CD8-positive, alpha-beta memory T cell (primary cell): ENCODE measurements at regions not wholly inside any gene's neighbourhood (a gene's known extent, or its start where the extent isn't known, plus 50 kb on each side); places are given as distances from the start of the nearest gene placed in this dataset.

Experiments
- CTCF ChIA-PET: fragments of 350-600 bp; sonication (Branson Sonifier 250); formaldehyde crosslinking; loops from one replicate; lab custom pipeline; 2021; ENCODE audit warnings: antibody characterized with exemption; lab: Charles Lee
- POLR2A ChIA-PET: fragments of 350-600 bp; sonication (Branson Sonifier 250); formaldehyde crosslinking; loops from one replicate; lab custom pipeline; 2021; ENCODE audit warnings: antibody characterized with exemption; lab: Charles Lee
- DNase-seq, 5 donors: peaks; one replicate each; pipeline versions ENCODE4 v3.0.0 to v3.0.0-alpha.2; 2020 to 2022; ENCODE audit warnings: mixed read lengths in 1 of 5
- H3K27ac ChIP-seq: one replicate; pipeline ENCODE4 v1.7.0; 2013; ENCODE audit warnings: low read depth, mild to moderate bottlenecking, low read length, moderate library complexity
- H3K27me3 ChIP-seq: 2 replicates; pipeline ENCODE4 v1.7.0; 2013; ENCODE audit warnings: low read length, mild to moderate bottlenecking; ENCODE audit not compliant: insufficient read depth, poor library complexity, severe bottlenecking
- H3K36me3 ChIP-seq: 2 replicates; pipeline ENCODE4 v1.7.0; 2013; ENCODE audit warnings: mild to moderate bottlenecking, low read length, moderate library complexity; ENCODE audit not compliant: insufficient read depth
- H3K4me1 ChIP-seq: 2 replicates; pipeline ENCODE4 v1.7.0; 2013; ENCODE audit warnings: mild to moderate bottlenecking, low read length, moderate library complexity; ENCODE audit not compliant: insufficient read depth
- H3K4me3 ChIP-seq: 2 replicates; pipeline ENCODE4 v1.7.0; 2013; ENCODE audit warnings: mild to moderate bottlenecking, low read length
- H3K9me3 ChIP-seq: 2 replicates; pipeline ENCODE4 v1.7.0; 2013; ENCODE audit warnings: mild to moderate bottlenecking, low read length
- H3K27ac Mint-ChIP-seq, 8 donors: one replicate each; pipeline ENCODE4 v1.8.0; 2020 to 2021; ENCODE audit warnings: mixed read lengths in 8 of 8, mild to moderate bottlenecking in 6 of 8, inconsistent platforms in 3 of 8, moderate library complexity in 3 of 8
- H3K27me3 Mint-ChIP-seq, 2 donors: one replicate each; pipeline ENCODE4 v1.8.0; 2020 to 2021; ENCODE audit warnings: mixed read lengths in 2 of 2, mild to moderate bottlenecking in 1 of 2, moderate library complexity in 1 of 2
- H3K36me3 Mint-ChIP-seq, 3 donors: one replicate each; pipeline ENCODE4 v1.8.0; 2020 to 2021; ENCODE audit warnings: mixed read lengths in 3 of 3, inconsistent platforms in 1 of 3, mild to moderate bottlenecking in 1 of 3
- H3K4me1 Mint-ChIP-seq, 3 donors: one replicate each; pipeline ENCODE4 v1.8.0; 2020 to 2021; ENCODE audit warnings: mixed read lengths in 3 of 3, inconsistent platforms in 1 of 3, mild to moderate bottlenecking in 1 of 3
- H3K4me3 Mint-ChIP-seq, 7 donors: one replicate each; pipeline ENCODE4 v1.8.0; 2020 to 2021; ENCODE audit warnings: mixed read lengths in 7 of 7, mild to moderate bottlenecking in 6 of 7, moderate library complexity in 4 of 7, inconsistent platforms in 2 of 7
- H3K9me3 Mint-ChIP-seq, 5 donors: one replicate each; pipeline ENCODE4 v1.8.0; 2020 to 2022; ENCODE audit warnings: mixed read lengths in 5 of 5, mild to moderate bottlenecking in 3 of 5, moderate library complexity in 2 of 5, inconsistent platforms in 1 of 5

DNA sequence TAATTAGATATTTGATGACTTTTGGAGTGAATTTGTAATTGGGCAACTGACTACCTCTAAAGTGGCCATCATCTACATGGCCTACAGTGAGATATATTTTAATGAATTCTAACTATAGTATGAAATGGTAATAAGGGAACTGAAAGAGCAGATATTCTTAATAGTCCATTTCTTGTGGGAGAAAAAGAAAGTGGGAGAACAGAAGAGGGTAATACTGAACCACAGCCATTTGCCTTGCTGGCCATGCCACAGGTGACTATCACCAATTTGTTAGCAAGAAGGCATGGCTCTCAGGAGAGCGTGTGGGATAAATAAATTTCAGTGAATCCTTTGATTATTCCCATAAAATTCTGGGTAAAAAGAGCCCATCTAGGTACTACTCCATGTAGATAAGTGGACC is 1074.0 kb upstream of the MAP3K7 start:
- H3K27ac Mint-ChIP-seq = no peak overlapping the region

DNA sequence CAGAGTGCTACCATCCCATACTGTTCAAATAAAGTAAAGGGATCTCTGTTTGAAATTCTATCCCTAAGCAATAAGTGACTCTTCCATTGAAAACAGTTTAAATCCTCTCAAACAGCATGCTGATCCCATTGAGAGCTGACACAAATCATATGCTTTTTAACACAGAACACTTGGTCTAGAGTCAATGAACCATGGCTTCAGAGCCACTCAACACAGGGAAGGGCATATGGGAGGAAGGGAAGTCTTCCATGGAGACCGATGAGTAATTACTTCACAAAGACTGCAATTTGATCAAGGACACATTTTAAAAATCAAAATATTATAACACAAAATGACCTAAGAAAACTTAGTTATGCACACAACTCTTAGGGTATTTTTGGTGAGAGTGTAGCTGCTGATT is 1073.0 kb upstream of the MAP3K7 start:
- CTCF ChIA-PET = no interaction called here
- H3K4me3 Mint-ChIP-seq = no peak overlapping the region

More for the DNA sequence above, 1074.0 kb upstream of the MAP3K7 start:
- H3K9me3 Mint-ChIP-seq = peaks cover 0 to 14% (median 4%) of the 10 kb centered on the region in 5 donors
- H3K9me3 ChIP-seq = no peaks in the 10 kb centered on the region
- no peaks in the 10 kb centered on the region for H3K27me3 ChIP-seq
- no peak overlapping the region for H3K4me3 Mint-ChIP-seq
- no peak overlapping the region for H3K4me3 ChIP-seq
- DNase-seq = no peak
- CTCF ChIA-PET = no interaction called here
- no peaks in the 10 kb centered on the region for H3K4me1 Mint-ChIP-seq
- POLR2A ChIA-PET = no interaction called here
- no peaks in the 10 kb centered on the region for H3K4me1 ChIP-seq
- no peaks in the 10 kb centered on the region for H3K36me3 Mint-ChIP-seq
- no peaks in the 10 kb centered on the region for H3K27me3 Mint-ChIP-seq
- H3K36me3 ChIP-seq = no peaks in the 10 kb centered on the region
- H3K27ac ChIP-seq = no peak overlapping the region

DNA sequence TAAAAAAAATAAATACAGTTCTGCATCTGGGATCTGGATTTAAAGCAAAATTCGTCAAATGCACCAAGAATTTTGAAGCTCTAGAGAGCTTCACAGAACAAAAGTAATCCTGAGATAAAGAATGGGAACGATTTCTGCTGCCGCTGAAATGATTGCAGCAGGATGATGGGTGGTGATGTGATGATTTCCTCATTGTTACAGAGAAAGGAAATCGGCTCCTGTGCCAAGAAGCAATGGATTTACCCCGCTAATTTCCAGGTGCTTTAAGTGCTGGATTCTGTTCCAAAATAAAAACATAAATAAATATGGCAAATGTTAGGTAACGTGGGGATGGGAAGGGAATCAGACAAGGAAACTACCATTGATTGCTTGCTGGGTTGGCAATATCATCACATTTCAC is 1067.9 kb upstream of the MAP3K7 start:
- Histone ChIP-seq H3K4me3 (no peak overlapping the region), H3K4me1 (no peaks in the 10 kb centered on the region), H3K9me3 (no peaks in the 10 kb centered on the region), H3K27ac (no peak overlapping the region), H3K27me3 (no peaks in the 10 kb centered on the region), H3K36me3 (no peaks in the 10 kb centered on the region)
- Mint-ChIP-seq H3K4me1 (no peaks in the 10 kb centered on the region), H3K9me3 (peaks cover 3 to 17% (median 4%) of the 10 kb centered on the region in 5 donors), H3K36me3 (no peaks in the 10 kb centered on the region), H3K27ac (no peak overlapping the region), H3K27me3 (peaks cover 0 to 3% of the 10 kb centered on the region in 2 donors), H3K4me3 (no peak overlapping the region)
- ChIA-PET POLR2A (no interaction called here), CTCF (no interaction called here)
- DNase-seq = no peak

More for the DNA sequence above, 1073.0 kb upstream of the MAP3K7 start:
- H3K4me1 ChIP-seq = no peaks in the 10 kb centered on the region
- H3K4me1 Mint-ChIP-seq = no peaks in the 10 kb centered on the region
- DNase-seq = no peak
- H3K9me3 Mint-ChIP-seq = peaks cover 0 to 20% (median 4%) of the 10 kb centered on the region in 5 donors
- H3K36me3 ChIP-seq = no peaks in the 10 kb centered on the region
- H3K9me3 ChIP-seq = no peaks in the 10 kb centered on the region
- H3K27ac Mint-ChIP-seq = no peak overlapping the region
- H3K27me3 ChIP-seq = no peaks in the 10 kb centered on the region
- H3K4me3 ChIP-seq = no peak overlapping the region
- no peak overlapping the region for H3K27ac ChIP-seq
- POLR2A ChIA-PET = no interaction called here
- peaks cover 0 to 3% of the 10 kb centered on the region in 2 donors for H3K27me3 Mint-ChIP-seq
- no peaks in the 10 kb centered on the region for H3K36me3 Mint-ChIP-seq

DNA sequence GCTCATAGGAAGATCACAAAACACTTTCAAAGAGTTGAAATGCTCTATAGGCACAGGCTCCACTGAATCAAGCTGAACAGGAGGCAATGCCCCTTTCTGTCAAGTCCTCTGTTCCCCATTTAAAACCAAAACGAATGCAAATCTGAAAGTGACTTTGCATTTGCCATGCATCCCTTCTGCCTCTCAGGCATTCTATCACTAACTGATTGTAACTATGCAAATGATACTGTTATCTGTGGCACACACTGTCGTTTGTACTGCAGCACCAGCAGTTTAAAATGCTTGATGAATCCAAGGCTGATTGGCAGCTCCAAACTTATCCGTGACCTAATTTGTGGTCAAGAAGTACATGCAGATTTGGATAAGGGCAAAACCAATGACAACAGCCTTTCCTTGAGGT is 1067.5 kb upstream of the MAP3K7 start:
- Mint-ChIP-seq H3K4me1 (no peaks in the 10 kb centered on the region), H3K9me3 (peaks cover 3 to 17% (median 4%) of the 10 kb centered on the region in 5 donors), H3K36me3 (no peaks in the 10 kb centered on the region), H3K27me3 (peaks cover 0 to 3% of the 10 kb centered on the region in 2 donors), H3K27ac (no peak overlapping the region), H3K4me3 (no peak overlapping the region)
- Histone ChIP-seq H3K27me3 (no peaks in the 10 kb centered on the region), H3K4me3 (no peak overlapping the region), H3K36me3 (no peaks in the 10 kb centered on the region), H3K9me3 (no peaks in the 10 kb centered on the region), H3K4me1 (no peaks in the 10 kb centered on the region), H3K27ac (no peak overlapping the region)
- no peak for DNase-seq
- POLR2A ChIA-PET = no interaction called here
- CTCF ChIA-PET = no interaction called here

DNA sequence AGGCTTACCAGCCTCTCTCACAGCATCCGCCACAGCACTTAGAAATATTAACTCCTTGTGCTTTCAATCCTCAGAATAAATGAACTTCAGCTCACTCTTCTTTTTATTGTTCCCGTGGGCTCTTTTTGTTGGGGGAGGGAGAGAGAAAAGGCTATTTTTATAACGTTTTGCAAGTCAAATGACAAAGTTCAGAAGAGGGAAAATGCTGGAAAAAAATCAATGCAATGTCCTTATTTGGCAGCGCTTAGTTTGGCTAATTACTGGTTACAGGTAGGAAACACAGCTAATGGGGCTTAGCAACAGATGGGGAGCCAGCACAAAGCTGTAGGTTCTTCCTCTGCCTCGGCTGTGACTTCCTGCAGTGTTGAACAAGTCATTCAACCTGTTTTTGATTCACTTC is 1067.0 kb upstream of the MAP3K7 start:
- Histone ChIP-seq H3K27me3 (no peaks in the 10 kb centered on the region), H3K9me3 (no peaks in the 10 kb centered on the region), H3K4me3 (no peak overlapping the region), H3K27ac (no peak overlapping the region), H3K36me3 (no peaks in the 10 kb centered on the region), H3K4me1 (no peaks in the 10 kb centered on the region)
- Mint-ChIP-seq H3K4me1 (no peaks in the 10 kb centered on the region), H3K4me3 (no peak overlapping the region), H3K27ac (no peak overlapping the region), H3K36me3 (no peaks in the 10 kb centered on the region), H3K9me3 (peaks cover under 1 to 14% (median 3%) of the 10 kb centered on the region in 5 donors), H3K27me3 (peaks cover 0 to 3% of the 10 kb centered on the region in 2 donors)
- DNase-seq = no peak
- ChIA-PET CTCF (no interaction called here), POLR2A (no interaction called here)

DNA sequence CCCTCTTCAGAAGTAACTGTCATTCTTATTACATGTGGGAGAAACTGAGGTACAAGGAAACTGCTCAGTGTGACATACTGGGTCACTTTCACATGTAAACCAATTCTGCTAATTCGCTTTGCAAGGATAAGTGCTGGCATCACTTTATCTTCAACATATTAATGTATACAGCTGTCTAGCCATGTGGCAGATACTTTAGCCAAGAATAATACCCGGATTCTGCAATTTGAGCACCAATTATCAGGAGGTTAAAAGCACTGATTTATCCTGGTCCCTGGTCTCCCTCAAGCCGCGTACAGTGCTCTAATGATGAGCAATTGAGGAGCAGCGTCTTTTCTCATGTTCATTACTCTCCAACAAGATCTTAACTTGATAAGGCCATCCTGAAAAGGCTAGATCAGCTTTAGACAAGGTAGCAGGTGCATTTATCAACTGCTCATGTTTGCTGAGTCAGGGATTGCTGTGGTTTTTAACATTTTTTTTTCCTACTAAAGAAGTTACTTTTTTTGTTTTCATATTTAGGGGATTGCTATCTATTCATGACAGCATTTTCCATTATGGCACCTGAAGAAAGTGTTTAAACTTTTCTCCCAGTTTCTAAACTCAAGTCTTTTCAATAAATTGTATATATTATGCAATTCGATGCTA is 1066.3 kb upstream of the MAP3K7 start:
- ChIA-PET POLR2A (no interaction called here), CTCF (no interaction called here)
- Mint-ChIP-seq H3K36me3 (no peaks in the 10 kb centered on the region), H3K27ac (no peak overlapping the region), H3K4me1 (no peaks in the 10 kb centered on the region), H3K9me3 (peaks cover 0 to 12% (median 3%) of the 10 kb centered on the region in 5 donors), H3K4me3 (no peak overlapping the region), H3K27me3 (peaks cover 0 to 3% of the 10 kb centered on the region in 2 donors)
- H3K9me3 ChIP-seq = no peaks in the 10 kb centered on the region
- H3K36me3 ChIP-seq = no peaks in the 10 kb centered on the region
- no peaks in the 10 kb centered on the region for H3K4me1 ChIP-seq
- DNase-seq = no peak
- no peak overlapping the region for H3K4me3 ChIP-seq
- H3K27me3 ChIP-seq = no peaks in the 10 kb centered on the region
- no peak overlapping the region for H3K27ac ChIP-seq

DNA sequence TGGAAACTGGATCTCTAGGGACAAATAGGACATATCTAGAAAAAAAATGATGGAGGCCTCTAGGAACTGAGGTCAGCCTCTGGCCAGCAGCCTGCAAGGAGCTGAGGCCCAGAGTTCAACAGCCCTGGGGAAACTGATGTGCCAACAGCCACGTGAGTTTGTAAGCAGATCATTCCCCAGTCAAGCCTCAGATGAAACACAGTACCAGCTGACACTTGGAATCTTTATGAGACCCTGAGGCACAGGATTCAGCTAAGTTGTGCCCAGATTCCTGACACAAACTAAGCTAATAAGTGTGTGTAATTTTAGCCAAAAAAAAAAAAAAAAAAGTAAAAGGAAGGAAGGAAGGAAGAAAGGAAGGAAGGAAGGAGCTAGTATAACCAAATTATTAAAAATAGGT is 1059.8 kb upstream of the MAP3K7 start:
- H3K27ac Mint-ChIP-seq = no peak overlapping the region

DNA sequence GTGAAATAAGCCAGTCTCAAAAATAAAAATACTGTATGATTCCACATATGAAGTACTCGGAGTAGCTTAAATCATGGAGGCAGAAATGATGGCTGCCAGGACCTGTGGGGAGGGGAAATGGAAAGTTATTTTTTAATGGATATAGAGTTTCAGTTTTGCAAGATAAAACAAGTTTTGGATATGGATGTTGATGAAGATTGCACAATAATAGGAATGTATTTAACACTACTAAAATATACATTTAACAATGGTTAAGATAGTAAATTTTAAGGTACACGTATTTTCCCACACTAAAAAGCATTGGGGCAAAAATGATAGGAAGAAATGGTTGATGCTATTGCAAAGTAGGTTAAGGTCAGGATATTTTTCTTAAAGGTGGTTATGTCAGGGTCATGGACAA is 1058.9 kb upstream of the MAP3K7 start:
- no peaks in the 10 kb centered on the region for H3K27me3 Mint-ChIP-seq
- H3K9me3 Mint-ChIP-seq = peaks cover 0 to 23% (median 2%) of the 10 kb centered on the region in 5 donors
- H3K27ac Mint-ChIP-seq = no peak overlapping the region
- DNase-seq = no peak
- ChIA-PET POLR2A (no interaction called here), CTCF (no interaction called here)
- Histone ChIP-seq H3K4me3 (no peak overlapping the region), H3K36me3 (no peaks in the 10 kb centered on the region), H3K4me1 (no peaks in the 10 kb centered on the region), H3K27me3 (no peaks in the 10 kb centered on the region), H3K27ac (no peak overlapping the region), H3K9me3 (no peaks in the 10 kb centered on the region)
- no peak overlapping the region for H3K4me3 Mint-ChIP-seq
- no peaks in the 10 kb centered on the region for H3K4me1 Mint-ChIP-seq
- H3K36me3 Mint-ChIP-seq = no peaks in the 10 kb centered on the region

More for the DNA sequence above, 1059.8 kb upstream of the MAP3K7 start:
- CTCF ChIA-PET = no interaction called here
- Mint-ChIP-seq H3K9me3 (peaks cover 0 to 15% (median 2%) of the 10 kb centered on the region in 5 donors), H3K36me3 (no peaks in the 10 kb centered on the region), H3K4me1 (no peaks in the 10 kb centered on the region), H3K4me3 (no peak overlapping the region), H3K27me3 (no peaks in the 10 kb centered on the region)
- no peak for DNase-seq
- Histone ChIP-seq H3K36me3 (no peaks in the 10 kb centered on the region), H3K4me1 (no peaks in the 10 kb centered on the region), H3K27me3 (no peaks in the 10 kb centered on the region), H3K27ac (no peak overlapping the region), H3K9me3 (no peaks in the 10 kb centered on the region), H3K4me3 (no peak overlapping the region)
- POLR2A ChIA-PET = no interaction called here
